Nephron progenitor cell (in vitro differentiated cells): ENCODE measurements at regions not wholly inside any gene's neighbourhood (a gene's known extent, or its start where the extent isn't known, plus 50 kb on each side); places are given as distances from the start of the nearest gene placed in this dataset.

Source experiments
- DNase-seq: peaks from one replicate; pipeline ENCODE4 v3.0.0; 2021
- H3K27ac Mint-ChIP-seq: 2 replicates; pipeline ENCODE4 v1.8.0; 2021; ENCODE audit warnings: mild to moderate bottlenecking, moderate library complexity, mixed read lengths
- H3K27me3 Mint-ChIP-seq: 2 replicates; pipeline ENCODE4 v1.8.0; 2021; ENCODE audit warnings: mild to moderate bottlenecking, low read depth, mixed read lengths; ENCODE audit not compliant: poor library complexity
- H3K36me3 Mint-ChIP-seq: 2 replicates; pipeline ENCODE4 v1.8.0; 2021; ENCODE audit warnings: low read depth, mixed read lengths
- H3K4me1 Mint-ChIP-seq: 2 replicates; pipeline ENCODE4 v1.8.0; 2021; ENCODE audit warnings: mixed read lengths
- H3K4me3 Mint-ChIP-seq: 2 replicates; pipeline ENCODE4 v1.8.0; 2021; ENCODE audit warnings: mild to moderate bottlenecking, moderate library complexity, mixed read lengths
- H3K9me3 Mint-ChIP-seq: 2 replicates; pipeline ENCODE4 v1.8.0; 2021; ENCODE audit warnings: mild to moderate bottlenecking, moderate library complexity, mixed read lengths
- CTCF ChIP-seq: fragments of 200-600 bp; sonication (generic); IDR thresholded peaks from 2 replicates; pipeline ENCODE4 v1.5.0; 2021; ENCODE audit warnings: antibody characterized with exemption

- Mint-ChIP-seq H3K9me3 (peaks cover under 1% of the 10 kb centered on the region), H3K4me1 (peaks cover 42% of the 10 kb centered on the region), H3K27me3 (no peaks in the 10 kb centered on the region), H3K36me3 (no peaks in the 10 kb centered on the region), H3K27ac (peak overlapping the region; percentile 11), H3K4me3 (no peak overlapping the region)
- TF ChIP-seq CTCF: no peak
- no peak for DNase-seq
These were observed 80.2 kb downstream of the C6orf118 start for GRCh38 chr6:165229216-165229615.

- no peak for DNase-seq
- H3K4me1 Mint-ChIP-seq: peaks cover 44% of the 10 kb centered on the region
- no peaks in the 10 kb centered on the region for H3K36me3 Mint-ChIP-seq
- no peak overlapping the region for H3K27ac Mint-ChIP-seq
- no peak for TF ChIP-seq CTCF
- no peak overlapping the region for H3K4me3 Mint-ChIP-seq
- no peaks in the 10 kb centered on the region for H3K27me3 Mint-ChIP-seq
- H3K9me3 Mint-ChIP-seq: no peaks in the 10 kb centered on the region
These were observed 81.6 kb downstream of the C6orf118 start for GRCh38 chr6:165227644-165228329.

GRCh38 chr6:165223736-165224135 lies 85.7 kb downstream of the C6orf118 start:
- TF ChIP-seq CTCF: no peak
- H3K9me3 Mint-ChIP-seq: no peaks in the 10 kb centered on the region
- H3K4me3 Mint-ChIP-seq: no peak overlapping the region
- no peak overlapping the region for H3K27ac Mint-ChIP-seq
- H3K36me3 Mint-ChIP-seq: no peaks in the 10 kb centered on the region
- H3K4me1 Mint-ChIP-seq: peaks cover 24% of the 10 kb centered on the region
- no peaks in the 10 kb centered on the region for H3K27me3 Mint-ChIP-seq
- DNase-seq: no peak

- no peak for DNase-seq
- no peak overlapping the region for H3K27ac Mint-ChIP-seq
- H3K27me3 Mint-ChIP-seq: no peaks in the 10 kb centered on the region
- no peaks in the 10 kb centered on the region for H3K36me3 Mint-ChIP-seq
- H3K4me1 Mint-ChIP-seq: peaks cover 24% of the 10 kb centered on the region
- H3K4me3 Mint-ChIP-seq: no peak overlapping the region
- TF ChIP-seq CTCF: no peak
- H3K9me3 Mint-ChIP-seq: no peaks in the 10 kb centered on the region
These were observed 86.3 kb downstream of the C6orf118 start for GRCh38 chr6:165223101-165223500.

GRCh38 chr6:165222315-165223025 lies 86.9 kb downstream of the C6orf118 start:
- no peaks in the 10 kb centered on the region for H3K36me3 Mint-ChIP-seq

More at GRCh38 chr6:165222315-165223025, 86.9 kb downstream of the C6orf118 start:
- H3K4me3 Mint-ChIP-seq: no peak overlapping the region
- no peak for DNase-seq
- no peak for TF ChIP-seq CTCF
- no peaks in the 10 kb centered on the region for H3K27me3 Mint-ChIP-seq
- H3K9me3 Mint-ChIP-seq: peaks cover 4% of the 10 kb centered on the region
- no peak overlapping the region for H3K27ac Mint-ChIP-seq
- H3K4me1 Mint-ChIP-seq: peaks cover 24% of the 10 kb centered on the region
